Erythroblast (primary cell): ENCODE measurements at regions not wholly inside any gene's neighbourhood (a gene's known extent, or its start where the extent isn't known, plus 50 kb on each side); places are given as distances from the start of the nearest gene placed in this dataset.

Experiments
- GATA1 ChIP-seq: IDR thresholded peaks from 2 replicates; pipeline ENCODE4 v1.6.1; 2011; ENCODE audit warnings: low read depth, mild to moderate bottlenecking, control low read depth, low read length, moderate library complexity
- POLR2A ChIP-seq: IDR thresholded peaks from 2 replicates; pipeline ENCODE4 v1.6.1; 2011; ENCODE audit warnings: mild to moderate bottlenecking, low read length

DNA sequence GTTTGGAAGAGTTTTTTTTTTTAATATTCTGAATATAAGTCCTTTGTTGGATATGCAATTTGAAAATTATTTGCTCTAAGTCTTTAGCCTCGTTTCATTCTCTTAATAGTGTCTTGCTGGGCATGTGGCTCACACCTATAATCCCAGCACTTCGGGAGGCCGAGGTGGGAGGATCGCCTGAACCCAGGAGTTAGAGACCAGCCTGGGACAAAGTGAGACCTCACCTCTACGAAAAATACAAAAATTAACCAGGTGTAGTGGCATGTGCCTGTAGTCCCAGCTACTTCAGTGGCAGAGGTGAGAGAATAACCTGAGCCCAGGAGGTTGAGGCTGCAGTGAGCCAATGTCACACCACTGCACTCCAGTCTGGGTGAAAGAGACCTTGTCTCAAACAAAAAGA is 87.3 kb upstream of the UBAC2 start:
- TF ChIP-seq POLR2A (no peak), GATA1 (no peak)
